GM21447 (cell line): ENCODE measurements at regions not wholly inside any gene's neighbourhood (a gene's known extent, or its start where the extent isn't known, plus 50 kb on each side); places are given as distances from the start of the nearest gene placed in this dataset.

Source experiments
- ATAC-seq: cut with Tn5 transposase; IDR thresholded peaks from one replicate; pipeline ENCODE4 v1.9.1; 2021; ENCODE audit not compliant: unreplicated experiment

GRCh38 chr3:5531741-5532290, 344.3 kb downstream of the EDEM1 start:
- no peak for ATAC-seq

GRCh38 chr3:5540532-5540931, 353.0 kb downstream of the EDEM1 start:
- ATAC-seq = no peak

- ATAC-seq = no peak
Measured at GRCh38 chr3:5542472-5542871, 355.0 kb downstream of the EDEM1 start.

- ATAC-seq = no peak
Measured at GRCh38 chr3:5543047-5543446, 355.5 kb downstream of the EDEM1 start.

GRCh38 chr3:5545719-5546118, 358.2 kb downstream of the EDEM1 start:
- no peak for ATAC-seq

- ATAC-seq = no peak
Measured at GRCh38 chr3:5553203-5553602, 365.7 kb downstream of the EDEM1 start.

GRCh38 chr3:5554245-5554747, 366.8 kb downstream of the EDEM1 start:
- ATAC-seq = no peak

GRCh38 chr3:5560199-5560598, 372.7 kb downstream of the EDEM1 start:
- no peak for ATAC-seq

GRCh38 chr3:5563537-5564277, 376.2 kb downstream of the EDEM1 start:
- no peak for ATAC-seq

- no peak for ATAC-seq
Measured at GRCh38 chr3:5564278-5564666, 376.8 kb downstream of the EDEM1 start.

GRCh38 chr3:5565026-5565425, 377.5 kb downstream of the EDEM1 start:
- ATAC-seq = no peak

- ATAC-seq = no peak
Measured at GRCh38 chr3:5567113-5567512, 379.6 kb downstream of the EDEM1 start.

GRCh38 chr3:5568451-5568850, 380.9 kb downstream of the EDEM1 start:
- no peak for ATAC-seq

GRCh38 chr3:5569152-5569551, 381.6 kb downstream of the EDEM1 start:
- ATAC-seq = no peak

- ATAC-seq = no peak
Measured at GRCh38 chr3:5572168-5572567, 384.7 kb downstream of the EDEM1 start.

- ATAC-seq = no peak
Measured at GRCh38 chr3:5576277-5577011, 388.9 kb downstream of the EDEM1 start.

- no peak for ATAC-seq
Measured at GRCh38 chr3:5579139-5579602, 391.7 kb downstream of the EDEM1 start.

- ATAC-seq = no peak
Measured at GRCh38 chr3:5579946-5580345, 392.4 kb downstream of the EDEM1 start.

GRCh38 chr3:5580826-5581225, 393.3 kb downstream of the EDEM1 start:
- ATAC-seq = no peak

GRCh38 chr3:5581743-5582142, 394.2 kb downstream of the EDEM1 start:
- ATAC-seq = no peak

GRCh38 chr3:5583920-5584319, 396.4 kb downstream of the EDEM1 start:
- no peak for ATAC-seq

- ATAC-seq = no peak
Measured at GRCh38 chr3:5585085-5585484, 397.6 kb downstream of the EDEM1 start.
